ENCODE measurements at regions not wholly inside any gene's neighbourhood (a gene's known extent, or its start where the extent isn't known, plus 50 kb on each side); places are given as distances from the start of the nearest gene placed in this dataset.

- TF ChIP-seq CTCF (IDR thresholded peaks at IDR 0.05) (no peak), POLR2A (IDR thresholded peaks at IDR 0.05) (no peak), POLR2AphosphoS5 (IDR thresholded peaks at IDR 0.05) (no peak)
These were observed 389.1 kb downstream of the NYAP2 start for GRCh38 chr2:225788571-225789094.
